A204.1 (cell line): ENCODE measurements at regions not wholly inside any gene's neighbourhood (a gene's known extent, or its start where the extent isn't known, plus 50 kb on each side); places are given as distances from the start of the nearest gene placed in this dataset.
"Not testable (repeated sequence)": the region's sequence is repeated elsewhere in the genome, so short reads cannot be mapped to it uniquely, and the experiment has no call there.

Source experiments
- FAIRE-seq: peaks from 2 replicates; lab custom pipeline; 2012; peaks lifted over from hg19 to GRCh38; lab: Jason Lieb, UNC

GRCh38 chr17:72175787-72176515 lies 55.1 kb downstream of the SOX9 start:
- no peak for FAIRE-seq

- no peak for FAIRE-seq
Observed at GRCh38 chr17:72176516-72176851, 55.7 kb downstream of the SOX9 start.

GRCh38 chr17:72176951-72177660 lies 56.3 kb downstream of the SOX9 start:
- no peak for FAIRE-seq

- FAIRE-seq, result no peak
Observed at GRCh38 chr17:72177738-72178137, 56.9 kb downstream of the SOX9 start.

GRCh38 chr17:72182371-72182873 lies 61.6 kb downstream of the SOX9 start:
- no peak for FAIRE-seq

- FAIRE-seq, result no peak
Observed at GRCh38 chr17:72183194-72183685, 62.4 kb downstream of the SOX9 start.

- FAIRE-seq, result no peak
Observed at GRCh38 chr17:72184805-72185204, 64.0 kb downstream of the SOX9 start.

- FAIRE-seq, result no peak
Observed at GRCh38 chr17:72185564-72185963, 64.7 kb downstream of the SOX9 start.

- no peak for FAIRE-seq
Observed at GRCh38 chr17:72187556-72187955, 66.7 kb downstream of the SOX9 start.

- no peak for FAIRE-seq
Observed at GRCh38 chr17:72188801-72189200, 68.0 kb downstream of the SOX9 start.

- no peak for FAIRE-seq
Observed at GRCh38 chr17:72189768-72190593, 69.2 kb downstream of the SOX9 start.

- no peak for FAIRE-seq
Observed at GRCh38 chr17:72191356-72191755, 70.5 kb downstream of the SOX9 start.

- FAIRE-seq, result no peak
Observed at GRCh38 chr17:72191921-72192799, 71.3 kb downstream of the SOX9 start.

- no peak for FAIRE-seq
Observed at GRCh38 chr17:72192800-72193192, 72.0 kb downstream of the SOX9 start.

- no peak for FAIRE-seq
Observed at GRCh38 chr17:72193391-72194106, 72.7 kb downstream of the SOX9 start.

GRCh38 chr17:72194107-72194440 lies 73.3 kb downstream of the SOX9 start:
- FAIRE-seq, result not testable (repeated sequence)

GRCh38 chr17:72199256-72199655 lies 78.4 kb downstream of the SOX9 start:
- no peak for FAIRE-seq

GRCh38 chr17:72204742-72205141 lies 83.9 kb downstream of the SOX9 start:
- FAIRE-seq, result no peak

GRCh38 chr17:72205357-72205756 lies 84.5 kb downstream of the SOX9 start:
- no peak for FAIRE-seq

GRCh38 chr17:72205822-72206221 lies 85.0 kb downstream of the SOX9 start:
- FAIRE-seq, result no peak

GRCh38 chr17:72206376-72206775 lies 85.6 kb downstream of the SOX9 start:
- FAIRE-seq, result no peak
